ENCODE measurements at regions not wholly inside any gene's neighbourhood (a gene's known extent, or its start where the extent isn't known, plus 50 kb on each side); places are given as distances from the start of the nearest gene placed in this dataset.

- Histone ChIP-seq H3F3A (replicated peaks; ENCODE audit: insufficient read depth) (no peaks in the 10 kb centered on the region), H3K4me2 (no peak overlapping the region), H3K9ac (no peak overlapping the region), H3K9me3 (no peaks in the 10 kb centered on the region), H3K27ac (ENCODE audit: low read depth in 2 of 2, low read length in 1 of 2) (no peak overlapping the region), H3K4me1 (ENCODE audit: control insufficient read depth in 1 of 2, insufficient read depth in 2 of 2, low read depth in 1 of 2, low read length in 1 of 2) (no peaks in the 10 kb centered on the region), H3K27me3 (ENCODE audit: insufficient read depth) (no peaks in the 10 kb centered on the region), H3K79me2 (ENCODE audit: insufficient read depth) (no peaks in the 10 kb centered on the region), H3K9me2 (no peaks in the 10 kb centered on the region), H2AFZ (ENCODE audit: low read depth) (no peak overlapping the region), H4K20me1 (ENCODE audit: insufficient read depth) (no peaks in the 10 kb centered on the region), H3K4me3 (ENCODE audit: low read depth in 2 of 2, low read length in 1 of 2) (no peak overlapping the region), H3K36me3 (replicated peaks in 1 of 2; ENCODE audit: control insufficient read depth in 1 of 2, insufficient read depth in 2 of 2, low read length in 1 of 2) (no peaks in the 10 kb centered on the region)
- no peak for DNase-seq
- ChIA-PET POLR2A (no interaction called here), CTCF (no interaction called here)
- WGBS (ENCODE audit: low lambda C conversion rate), result under 1% methylated on average over 3 of the region's 3 CpGs
- TF ChIP-seq MEF2A (IDR thresholded peaks at IDR 0.05; ENCODE audit: borderline replicate concordance, low read depth) (no peak), USF1 (IDR thresholded peaks at IDR 0.05; ENCODE audit: borderline replicate concordance, low read depth) (no peak), EZH2phosphoT487 (IDR thresholded peaks at IDR 0.05; ENCODE audit: borderline replicate concordance, low read depth) (no peak), MXI1 (IDR thresholded peaks at IDR 0.05; ENCODE audit: low read depth, low read length) (no peak), RAD21 (IDR thresholded peaks at IDR 0.05; ENCODE audit: low read length) (no peak), SMC3 (IDR thresholded peaks at IDR 0.05; ENCODE audit: low read depth, low read length) (no peak), RXRA (IDR thresholded peaks at IDR 0.05; ENCODE audit: borderline replicate concordance, low read depth) (no peak), FOXM1 (IDR thresholded peaks at IDR 0.05; ENCODE audit: low read depth) (no peak)
- TF ChIP-seq, protein P1, sequence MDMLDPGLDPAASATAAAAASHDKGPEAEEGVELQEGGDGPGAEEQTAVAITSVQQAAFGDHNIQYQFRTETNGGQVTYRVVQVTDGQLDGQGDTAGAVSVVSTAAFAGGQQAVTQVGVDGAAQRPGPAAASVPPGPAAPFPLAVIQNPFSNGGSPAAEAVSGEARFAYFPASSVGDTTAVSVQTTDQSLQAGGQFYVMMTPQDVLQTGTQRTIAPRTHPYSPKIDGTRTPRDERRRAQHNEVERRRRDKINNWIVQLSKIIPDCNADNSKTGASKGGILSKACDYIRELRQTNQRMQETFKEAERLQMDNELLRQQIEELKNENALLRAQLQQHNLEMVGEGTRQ (IDR thresholded peaks at IDR 0.05; ENCODE audit: borderline replicate concordance, low read depth, low read length), result no peak
- TF ChIP-seq, protein P2, sequence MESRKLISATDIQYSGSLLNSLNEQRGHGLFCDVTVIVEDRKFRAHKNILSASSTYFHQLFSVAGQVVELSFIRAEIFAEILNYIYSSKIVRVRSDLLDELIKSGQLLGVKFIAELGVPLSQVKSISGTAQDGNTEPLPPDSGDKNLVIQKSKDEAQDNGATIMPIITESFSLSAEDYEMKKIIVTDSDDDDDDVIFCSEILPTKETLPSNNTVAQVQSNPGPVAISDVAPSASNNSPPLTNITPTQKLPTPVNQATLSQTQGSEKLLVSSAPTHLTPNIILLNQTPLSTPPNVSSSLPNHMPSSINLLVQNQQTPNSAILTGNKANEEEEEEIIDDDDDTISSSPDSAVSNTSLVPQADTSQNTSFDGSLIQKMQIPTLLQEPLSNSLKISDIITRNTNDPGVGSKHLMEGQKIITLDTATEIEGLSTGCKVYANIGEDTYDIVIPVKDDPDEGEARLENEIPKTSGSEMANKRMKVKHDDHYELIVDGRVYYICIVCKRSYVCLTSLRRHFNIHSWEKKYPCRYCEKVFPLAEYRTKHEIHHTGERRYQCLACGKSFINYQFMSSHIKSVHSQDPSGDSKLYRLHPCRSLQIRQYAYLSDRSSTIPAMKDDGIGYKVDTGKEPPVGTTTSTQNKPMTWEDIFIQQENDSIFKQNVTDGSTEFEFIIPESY (IDR thresholded peaks at IDR 0.05; ENCODE audit: borderline replicate concordance, low read depth), result no peak
- TF ChIP-seq, protein P3, sequence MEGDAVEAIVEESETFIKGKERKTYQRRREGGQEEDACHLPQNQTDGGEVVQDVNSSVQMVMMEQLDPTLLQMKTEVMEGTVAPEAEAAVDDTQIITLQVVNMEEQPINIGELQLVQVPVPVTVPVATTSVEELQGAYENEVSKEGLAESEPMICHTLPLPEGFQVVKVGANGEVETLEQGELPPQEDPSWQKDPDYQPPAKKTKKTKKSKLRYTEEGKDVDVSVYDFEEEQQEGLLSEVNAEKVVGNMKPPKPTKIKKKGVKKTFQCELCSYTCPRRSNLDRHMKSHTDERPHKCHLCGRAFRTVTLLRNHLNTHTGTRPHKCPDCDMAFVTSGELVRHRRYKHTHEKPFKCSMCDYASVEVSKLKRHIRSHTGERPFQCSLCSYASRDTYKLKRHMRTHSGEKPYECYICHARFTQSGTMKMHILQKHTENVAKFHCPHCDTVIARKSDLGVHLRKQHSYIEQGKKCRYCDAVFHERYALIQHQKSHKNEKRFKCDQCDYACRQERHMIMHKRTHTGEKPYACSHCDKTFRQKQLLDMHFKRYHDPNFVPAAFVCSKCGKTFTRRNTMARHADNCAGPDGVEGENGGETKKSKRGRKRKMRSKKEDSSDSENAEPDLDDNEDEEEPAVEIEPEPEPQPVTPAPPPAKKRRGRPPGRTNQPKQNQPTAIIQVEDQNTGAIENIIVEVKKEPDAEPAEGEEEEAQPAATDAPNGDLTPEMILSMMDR (IDR thresholded peaks at IDR 0.05), result no peak
Measured at GRCh38 chr21:14288922-14289321, 73.0 kb downstream of the RBM11 start.

Data from SK-N-SH (cell line).